Keratinocyte (primary cell): ENCODE measurements at regions not wholly inside any gene's neighbourhood (a gene's known extent, or its start where the extent isn't known, plus 50 kb on each side); places are given as distances from the start of the nearest gene placed in this dataset.
"Not testable (repeated sequence)": the region's sequence is repeated elsewhere in the genome, so short reads cannot be mapped to it uniquely, and the experiment has no call there.

Source experiments
- CTCF ChIP-seq, 3 experiments: IDR thresholded peaks in 1 of 3; conservative IDR thresholded peaks in 1 of 3; optimal IDR thresholded peaks in 1 of 3; 2 replicates in 2 of 3; 3 replicates in 1 of 3; pipeline versions ENCODE3 to v1.5.1; 2011; ENCODE audit warnings: low read length in 3 of 3, mild to moderate bottlenecking in 3 of 3, moderate library complexity in 2 of 3, control low read depth in 1 of 3, inconsistent platforms in 1 of 3; ENCODE audit not compliant: insufficient read depth in 2 of 3; ENCODE audit errors: extremely low read depth in 1 of 3
- EZH2 ChIP-seq: IDR thresholded peaks from one replicate; pipeline ENCODE4 v1.6.1; 2012; ENCODE audit warnings: inconsistent platforms, mild to moderate bottlenecking, low read length, moderate library complexity

- not testable (repeated sequence) for TF ChIP-seq EZH2; CTCF (optimal IDR thresholded peaks at IDR 0.05 in 1 of 3, IDR thresholded peaks at IDR 0.05 in 1 of 3, conservative IDR thresholded peaks at IDR 0.05 in 1 of 3; ENCODE audit: extremely low read depth in 1 of 3, insufficient read depth in 2 of 3, low read length in 3 of 3)
These were observed 338.5 kb downstream of the RFPL4B start for GRCh38 chr6:112685521-112686220.
